GM12878 (cell line): ENCODE measurements at regions not wholly inside any gene's neighbourhood (a gene's known extent, or its start where the extent isn't known, plus 50 kb on each side); places are given as distances from the start of the nearest gene placed in this dataset.
A peak's percentile ranks its signal among the peaks of the same experiment; 100 is the strongest.

Source experiments
- ATAC-seq: fragments of 200-7000 bp; cut with Tn5 transposase; 3 replicates; pipeline ENCODE4 v1.9.1; 2020; ENCODE audit warnings: mild to moderate bottlenecking, moderate library complexity
- BruUV-seq: library from RNA; stranded (reverse); fragments of 400-500 nt; replicated peaks from 2 replicates; lab custom pipeline; 2021; lab: Mats Ljungman, UMichigan
- CTCF ChIA-PET: fragments of 300-600 bp; sonication (Branson Sonifier 250); formaldehyde crosslinking; extraction: SDS; loops from one replicate; lab custom pipeline; 2021; ENCODE audit warnings: inconsistent platforms; lab: Yijun Ruan, JAX
- POLR2A ChIA-PET: fragments of 350-600 bp; formaldehyde crosslinking; extraction: SDS; loops from one replicate; lab custom pipeline; 2021; ENCODE audit warnings: inconsistent platforms; lab: Charles Lee
- RAD21 ChIA-PET: fragments of 300-600 bp; sonication (Branson Sonifier 250); formaldehyde crosslinking; loops from one replicate; lab custom pipeline; 2023; ENCODE audit warnings: antibody characterized with exemption; ENCODE audit not compliant: unreplicated experiment; lab: Charles Lee
- SMC1A ChIA-PET: fragments of 300-600 bp; sonication (Branson Sonifier 250); formaldehyde crosslinking; loops from one replicate; lab custom pipeline; 2023; ENCODE audit not compliant: unreplicated experiment, uncharacterized antibody; lab: Charles Lee
- DNase-seq: peaks from one replicate; pipeline ENCODE4 v3.0.0-alpha.2; 2011; ENCODE audit warnings: low read depth, low spot score
- FAIRE-seq: peaks from 3 replicates; lab custom pipeline; 2011; peaks lifted over from hg19 to GRCh38; lab: Jason Lieb, UNC
- H2AFZ ChIP-seq: 2 replicates; pipeline ENCODE4 v1.6.0; 2011; ENCODE audit warnings: low read depth, low read length, control low read depth; ENCODE audit not compliant: control insufficient read depth
- H3K27ac ChIP-seq: 2 replicates; pipeline ENCODE4 v1.5.1; 2011; ENCODE audit warnings: control low read depth; ENCODE audit not compliant: control insufficient read depth, insufficient read depth
- H3K27me3 ChIP-seq, 2 experiments: replicated peaks in 1 of 2; 2 replicates each; pipeline versions ENCODE4 v1.6.0 to v1.6.1; 2011; ENCODE audit warnings: low read length in 1 of 2; ENCODE audit not compliant: control insufficient read depth in 2 of 2, insufficient read depth in 2 of 2
- H3K36me3 ChIP-seq, 2 experiments: 2 replicates each; pipeline ENCODE4 v1.5.1; 2011; ENCODE audit warnings: low read length in 1 of 2; ENCODE audit not compliant: control insufficient read depth in 2 of 2, insufficient read depth in 2 of 2
- H3K4me1 ChIP-seq: 2 replicates; pipeline ENCODE4 v1.6.1; 2011; ENCODE audit warnings: mild to moderate bottlenecking, low read length, moderate library complexity, mixed read lengths; ENCODE audit not compliant: control insufficient read depth, insufficient read depth
- H3K4me2 ChIP-seq: 2 replicates; pipeline ENCODE4 v1.6.0; 2011; ENCODE audit warnings: control low read depth; ENCODE audit not compliant: control insufficient read depth, insufficient read depth
- H3K4me3 ChIP-seq: fragments of 200-600 bp; sonication (generic); 2 replicates; pipeline ENCODE4 v1.5.1; 2016
- H3K79me2 ChIP-seq: 2 replicates; pipeline ENCODE4 v1.6.0; 2011; ENCODE audit warnings: low read length; ENCODE audit not compliant: control insufficient read depth, insufficient read depth
- H3K9ac ChIP-seq: 2 replicates; pipeline ENCODE4 v1.8.0; 2011; ENCODE audit warnings: low read length, control low read depth, mixed read lengths; ENCODE audit not compliant: control insufficient read depth, insufficient read depth
- H3K9me3 ChIP-seq: replicated peaks from 3 replicates; pipeline ENCODE4 v1.5.1; 2011; ENCODE audit warnings: mild to moderate bottlenecking, low read length; ENCODE audit not compliant: control insufficient read depth, insufficient read depth
- H4K20me1 ChIP-seq: 2 replicates; pipeline ENCODE4 v1.6.0; 2011; ENCODE audit not compliant: control insufficient read depth, insufficient read depth
- ATF7 ChIP-seq: fragments of 450-650 bp; IDR thresholded peaks from 2 replicates; pipeline ENCODE4 v1.6.1; 2016; ENCODE audit warnings: low read depth, mild to moderate bottlenecking
- CREB1 ChIP-seq: IDR thresholded peaks from 2 replicates; pipeline ENCODE4 v1.6.1; 2012; ENCODE audit warnings: low read depth, mild to moderate bottlenecking, inconsistent platforms
- IKZF1 ChIP-seq: fragments of 450-650 bp; conservative IDR thresholded peaks from 2 replicates; pipeline ENCODE4 v1.6.1; 2017; ENCODE audit warnings: antibody characterized with exemption, mild to moderate bottlenecking
- JUNB ChIP-seq: IDR thresholded peaks from 2 replicates; pipeline ENCODE4 v1.6.1; 2016; ENCODE audit warnings: antibody characterized with exemption, mild to moderate bottlenecking
- NFIC ChIP-seq: IDR thresholded peaks from 2 replicates; pipeline ENCODE4 v1.6.1; 2012; ENCODE audit warnings: low read depth, mild to moderate bottlenecking, inconsistent platforms, low read length, moderate library complexity
- NR2C2 ChIP-seq: IDR thresholded peaks from 2 replicates; pipeline ENCODE4 v1.6.1; 2011; ENCODE audit warnings: borderline replicate concordance, low read depth; ENCODE audit not compliant: control insufficient read depth, insufficient read length
- PML ChIP-seq: IDR thresholded peaks from 2 replicates; pipeline ENCODE4 v1.6.1; 2012; ENCODE audit warnings: low read length, inconsistent platforms
- RFX5 ChIP-seq: IDR thresholded peaks from 2 replicates; pipeline ENCODE4 v1.6.1; 2011; ENCODE audit warnings: low read depth, low read length, improper control_type of control experiment
- ZBED1 ChIP-seq: IDR thresholded peaks from 2 replicates; pipeline ENCODE4 v1.6.1; 2016; ENCODE audit warnings: borderline replicate concordance
- WGBS: methylation state at CpG from one replicate; pipeline ENCODE4 v1.1.6; 2016; ENCODE audit warnings: low lambda C conversion rate; ENCODE audit not compliant: insufficient replicate concordance, insufficient coverage; ENCODE audit errors: missing lambda C conversion rate; 5-methylcytosine and 5-hydroxymethylcytosine counted together
- in situ Hi-C: fragments of 300-500 bp; cut with MboI; formaldehyde crosslinking; loops from 9 replicates; pipeline ENCODE4 v1.14.3; 2018; ENCODE audit warnings: mixed read lengths
- intact Hi-C: fragments of 100-400 bp; cut with micrococcal nuclease; formaldehyde crosslinking; loops from one replicate; pipeline ENCODE4 v1.14.2; 2022; ENCODE audit not compliant: unreplicated experiment
- TF ChIP-seq, protein P1 (sequence below): fragments of 450-650 bp; IDR thresholded peaks from 2 replicates; pipeline ENCODE4 v1.6.1; 2016; ENCODE audit warnings: mild to moderate bottlenecking
- TF ChIP-seq, protein P2 (sequence below): fragments of 450-650 bp; IDR thresholded peaks from 2 replicates; pipeline ENCODE4 v1.6.1; 2017; ENCODE audit warnings: low read depth, mild to moderate bottlenecking, moderate library complexity
- TF ChIP-seq, protein P3 (sequence below): fragments of 450-650 bp; formaldehyde crosslinking; IDR thresholded peaks from 2 replicates; pipeline ENCODE4 v1.4.0; 2022; ENCODE audit warnings: mild to moderate bottlenecking, moderate library complexity

DNA sequence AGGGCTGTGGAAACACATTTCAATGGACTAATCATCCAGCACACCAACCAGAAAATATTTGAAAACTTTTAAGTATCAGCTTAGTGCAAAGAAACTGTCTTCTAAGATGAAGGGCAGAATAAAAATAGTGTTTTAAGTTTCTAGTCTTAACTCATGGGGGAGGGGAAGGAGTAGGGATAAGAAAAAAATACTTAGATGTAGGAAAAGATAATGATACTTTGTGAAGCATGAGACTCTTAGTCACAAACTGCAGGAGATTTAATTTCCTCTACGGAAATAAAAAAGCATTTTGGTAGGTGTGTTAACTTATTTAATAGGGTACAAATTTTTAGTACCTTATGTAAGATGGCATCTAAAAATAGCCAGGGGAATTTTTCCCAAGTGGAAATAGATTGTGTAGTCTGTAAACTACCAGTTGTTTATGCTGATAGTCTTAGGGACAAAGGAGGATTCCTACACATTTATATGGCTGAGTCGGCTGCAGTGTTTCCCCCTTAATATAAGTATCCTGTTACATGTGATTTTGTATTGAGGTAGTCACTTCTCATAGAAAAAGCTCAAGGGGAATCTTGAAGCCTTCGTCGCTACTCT is 78.2 kb upstream of the GBE1 start:
- no peaks in the 10 kb centered on the region for H3K4me1 ChIP-seq
- RAD21 ChIA-PET: interaction anchor here (1.0 kb wide), 1 partner anchor 15 kb away, joined by 4 read pairs; no protein-coding TSS in a partner anchor

DNA sequence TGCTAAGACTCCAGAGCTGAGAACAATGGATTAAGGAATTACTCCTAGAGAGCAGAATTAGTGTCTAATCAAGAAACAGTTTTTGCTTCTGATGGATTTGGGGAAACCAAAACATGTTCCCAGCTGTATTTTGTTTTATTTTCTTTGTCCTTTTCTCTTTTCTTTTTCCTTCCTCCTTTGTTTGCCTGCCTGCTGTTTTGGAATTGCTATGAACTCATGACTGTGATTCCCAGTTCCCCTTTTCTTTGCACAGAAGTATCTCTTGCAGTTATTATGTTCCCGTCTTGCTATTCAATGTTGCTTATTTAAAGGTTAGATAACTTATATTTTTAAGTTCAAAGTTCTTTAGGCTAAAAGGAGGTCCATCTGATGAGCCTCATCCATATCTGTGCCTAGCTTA is 77.0 kb upstream of the GBE1 start:
- WGBS: 38% methylated on average over 1 of the region's 1 CpG
- Histone ChIP-seq H3K36me3 (no peaks in the 10 kb centered on the region), H3K9ac (no peak overlapping the region), H3K4me3 (no peak overlapping the region), H3K4me1 (no peaks in the 10 kb centered on the region), H3K9me3 (peaks cover 2% of the 10 kb centered on the region), H3K27me3 (no peaks in the 10 kb centered on the region), H2AFZ (no peak overlapping the region; the same call in 1 of the 2 replicates), H3K79me2 (no peaks in the 10 kb centered on the region), H3K27ac (no peak overlapping the region), H4K20me1 (no peaks in the 10 kb centered on the region), H3K4me2 (no peak overlapping the region)
- in situ Hi-C loops (no loop called here), intact Hi-C loops (no loop called here)
- ChIA-PET SMC1A (interaction anchor here (1.1 to 2.4 kb wide), 2 partner anchors 14 to 20 kb away, joined by 3 to 7 read pairs; no protein-coding TSS in a partner anchor), POLR2A (no interaction called here), CTCF (interaction anchor here (0.6 to 0.9 kb wide), 2 partner anchors 15 to 329 kb away, joined by 3 to 4 read pairs; no protein-coding TSS in a partner anchor), RAD21 (interaction anchor here (0.9 to 1.0 kb wide), 2 partner anchors 11 to 13 kb away, joined by 3 to 4 read pairs; no protein-coding TSS in a partner anchor)
- FAIRE-seq (no peak), DNase-seq (no peak), ATAC-seq (0 out of 3 replicates have a peak, but pooled peaks have one; percentile 27)
- BruUV-seq: no TSS peak
- TF ChIP-seq RFX5 (no peak), NFIC (peak; percentile 51; the same call in 1 of the 2 replicates), IKZF1 (peak; percentile 56), PML (no peak), ATF7 (peak; percentile 12; the same call in 1 of the 2 replicates), JUNB (peak; percentile 25; the same call in 1 of the 2 replicates)
- TF ChIP-seq, protein P1, sequence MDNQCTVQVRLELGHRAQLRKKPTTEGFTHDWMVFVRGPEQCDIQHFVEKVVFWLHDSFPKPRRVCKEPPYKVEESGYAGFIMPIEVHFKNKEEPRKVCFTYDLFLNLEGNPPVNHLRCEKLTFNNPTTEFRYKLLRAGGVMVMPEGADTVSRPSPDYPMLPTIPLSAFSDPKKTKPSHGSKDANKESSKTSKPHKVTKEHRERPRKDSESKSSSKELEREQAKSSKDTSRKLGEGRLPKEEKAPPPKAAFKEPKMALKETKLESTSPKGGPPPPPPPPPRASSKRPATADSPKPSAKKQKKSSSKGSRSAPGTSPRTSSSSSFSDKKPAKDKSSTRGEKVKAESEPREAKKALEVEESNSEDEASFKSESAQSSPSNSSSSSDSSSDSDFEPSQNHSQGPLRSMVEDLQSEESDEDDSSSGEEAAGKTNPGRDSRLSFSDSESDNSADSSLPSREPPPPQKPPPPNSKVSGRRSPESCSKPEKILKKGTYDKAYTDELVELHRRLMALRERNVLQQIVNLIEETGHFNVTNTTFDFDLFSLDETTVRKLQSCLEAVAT: no peak
- TF ChIP-seq, protein P2, sequence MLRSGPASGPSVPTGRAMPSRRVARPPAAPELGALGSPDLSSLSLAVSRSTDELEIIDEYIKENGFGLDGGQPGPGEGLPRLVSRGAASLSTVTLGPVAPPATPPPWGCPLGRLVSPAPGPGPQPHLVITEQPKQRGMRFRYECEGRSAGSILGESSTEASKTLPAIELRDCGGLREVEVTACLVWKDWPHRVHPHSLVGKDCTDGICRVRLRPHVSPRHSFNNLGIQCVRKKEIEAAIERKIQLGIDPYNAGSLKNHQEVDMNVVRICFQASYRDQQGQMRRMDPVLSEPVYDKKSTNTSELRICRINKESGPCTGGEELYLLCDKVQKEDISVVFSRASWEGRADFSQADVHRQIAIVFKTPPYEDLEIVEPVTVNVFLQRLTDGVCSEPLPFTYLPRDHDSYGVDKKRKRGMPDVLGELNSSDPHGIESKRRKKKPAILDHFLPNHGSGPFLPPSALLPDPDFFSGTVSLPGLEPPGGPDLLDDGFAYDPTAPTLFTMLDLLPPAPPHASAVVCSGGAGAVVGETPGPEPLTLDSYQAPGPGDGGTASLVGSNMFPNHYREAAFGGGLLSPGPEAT: peak; percentile 41; the same call in 1 of the 2 replicates
- TF ChIP-seq, protein P3, sequence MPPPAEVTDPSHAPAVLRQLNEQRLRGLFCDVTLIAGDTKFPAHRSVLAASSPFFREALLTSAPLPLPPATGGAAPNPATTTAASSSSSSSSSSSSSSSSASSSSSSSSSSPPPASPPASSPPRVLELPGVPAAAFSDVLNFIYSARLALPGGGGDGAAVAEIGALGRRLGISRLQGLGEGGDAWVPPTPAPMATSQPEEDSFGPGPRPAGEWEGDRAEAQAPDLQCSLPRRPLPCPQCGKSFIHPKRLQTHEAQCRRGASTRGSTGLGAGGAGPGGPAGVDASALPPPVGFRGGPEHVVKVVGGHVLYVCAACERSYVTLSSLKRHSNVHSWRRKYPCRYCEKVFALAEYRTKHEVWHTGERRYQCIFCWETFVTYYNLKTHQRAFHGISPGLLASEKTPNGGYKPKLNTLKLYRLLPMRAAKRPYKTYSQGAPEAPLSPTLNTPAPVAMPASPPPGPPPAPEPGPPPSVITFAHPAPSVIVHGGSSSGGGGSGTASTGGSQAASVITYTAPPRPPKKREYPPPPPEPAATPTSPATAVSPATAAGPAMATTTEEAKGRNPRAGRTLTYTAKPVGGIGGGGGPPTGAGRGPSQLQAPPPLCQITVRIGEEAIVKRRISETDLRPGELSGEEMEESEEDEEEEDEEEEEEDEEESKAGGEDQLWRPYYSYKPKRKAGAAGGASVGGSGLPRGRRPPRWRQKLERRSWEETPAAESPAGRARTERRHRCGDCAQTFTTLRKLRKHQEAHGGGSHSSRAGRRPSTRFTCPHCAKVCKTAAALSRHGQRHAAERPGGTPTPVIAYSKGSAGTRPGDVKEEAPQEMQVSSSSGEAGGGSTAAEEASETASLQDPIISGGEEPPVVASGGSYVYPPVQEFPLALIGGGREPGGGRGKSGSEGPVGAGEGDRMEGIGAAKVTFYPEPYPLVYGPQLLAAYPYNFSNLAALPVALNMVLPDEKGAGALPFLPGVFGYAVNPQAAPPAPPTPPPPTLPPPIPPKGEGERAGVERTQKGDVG (CRISPR knock-in tag): no peak

More for the DNA sequence above, 78.2 kb upstream of the GBE1 start:
- H3K9ac ChIP-seq: no peak overlapping the region
- 78% methylated on average over 4 of the region's 4 CpGs for WGBS
- TF ChIP-seq CREB1 (no peak), ZBED1 (no peak), NR2C2 (no peak)
- H2AFZ ChIP-seq: no peak overlapping the region
- in situ Hi-C loops (no loop called here), intact Hi-C loops (no loop called here)
- DNase-seq (no peak), FAIRE-seq (no peak), ATAC-seq (no peak)
- ChIA-PET POLR2A (no interaction called here), SMC1A (interaction anchor here (1.5 to 2.4 kb wide), 2 partner anchors 15 to 58 kb away, joined by 4 to 7 read pairs; no protein-coding TSS in a partner anchor), CTCF (no interaction called here)
- H3K79me2 ChIP-seq: no peaks in the 10 kb centered on the region
- peaks cover 2% of the 10 kb centered on the region for H3K9me3 ChIP-seq
- no peak overlapping the region for H3K4me2 ChIP-seq
- H3K36me3 ChIP-seq: no peaks in the 10 kb centered on the region
- BruUV-seq: no TSS peak
- H3K27ac ChIP-seq: no peak overlapping the region
- H3K27me3 ChIP-seq: no peaks in the 10 kb centered on the region
- H3K4me3 ChIP-seq: no peak overlapping the region
- H4K20me1 ChIP-seq: no peaks in the 10 kb centered on the region
